GM12878 (cell line): ENCODE measurements at regions not wholly inside any gene's neighbourhood (a gene's known extent, or its start where the extent isn't known, plus 50 kb on each side); places are given as distances from the start of the nearest gene placed in this dataset.

Experiments
- ATAC-seq: fragments of 200-7000 bp; cut with Tn5 transposase; 3 replicates; pipeline ENCODE4 v1.9.1; 2020; ENCODE audit warnings: mild to moderate bottlenecking, moderate library complexity
- BruUV-seq: library from RNA; stranded (reverse); fragments of 400-500 nt; replicated peaks from 2 replicates; lab custom pipeline; 2021; lab: Mats Ljungman, UMichigan
- CTCF ChIA-PET: fragments of 300-600 bp; sonication (Branson Sonifier 250); formaldehyde crosslinking; extraction: SDS; loops from one replicate; lab custom pipeline; 2021; ENCODE audit warnings: inconsistent platforms; lab: Yijun Ruan, JAX
- POLR2A ChIA-PET: fragments of 350-600 bp; formaldehyde crosslinking; extraction: SDS; loops from one replicate; lab custom pipeline; 2021; ENCODE audit warnings: inconsistent platforms; lab: Charles Lee
- RAD21 ChIA-PET: fragments of 300-600 bp; sonication (Branson Sonifier 250); formaldehyde crosslinking; loops from one replicate; lab custom pipeline; 2023; ENCODE audit warnings: antibody characterized with exemption; ENCODE audit not compliant: unreplicated experiment; lab: Charles Lee
- SMC1A ChIA-PET: fragments of 300-600 bp; sonication (Branson Sonifier 250); formaldehyde crosslinking; loops from one replicate; lab custom pipeline; 2023; ENCODE audit not compliant: unreplicated experiment, uncharacterized antibody; lab: Charles Lee
- DNase-seq: peaks from one replicate; pipeline ENCODE4 v3.0.0-alpha.2; 2011; ENCODE audit warnings: low read depth, low spot score
- FAIRE-seq: peaks from 3 replicates; lab custom pipeline; 2011; peaks lifted over from hg19 to GRCh38; lab: Jason Lieb, UNC
- H2AFZ ChIP-seq: 2 replicates; pipeline ENCODE4 v1.6.0; 2011; ENCODE audit warnings: low read depth, low read length, control low read depth; ENCODE audit not compliant: control insufficient read depth
- H3K27ac ChIP-seq: 2 replicates; pipeline ENCODE4 v1.5.1; 2011; ENCODE audit warnings: control low read depth; ENCODE audit not compliant: control insufficient read depth, insufficient read depth
- H3K27me3 ChIP-seq, 2 experiments: replicated peaks in 1 of 2; 2 replicates each; pipeline versions ENCODE4 v1.6.0 to v1.6.1; 2011; ENCODE audit warnings: low read length in 1 of 2; ENCODE audit not compliant: control insufficient read depth in 2 of 2, insufficient read depth in 2 of 2
- H3K36me3 ChIP-seq, 2 experiments: 2 replicates each; pipeline ENCODE4 v1.5.1; 2011; ENCODE audit warnings: low read length in 1 of 2; ENCODE audit not compliant: control insufficient read depth in 2 of 2, insufficient read depth in 2 of 2
- H3K4me1 ChIP-seq: 2 replicates; pipeline ENCODE4 v1.6.1; 2011; ENCODE audit warnings: mild to moderate bottlenecking, low read length, moderate library complexity, mixed read lengths; ENCODE audit not compliant: control insufficient read depth, insufficient read depth
- H3K4me2 ChIP-seq: 2 replicates; pipeline ENCODE4 v1.6.0; 2011; ENCODE audit warnings: control low read depth; ENCODE audit not compliant: control insufficient read depth, insufficient read depth
- H3K4me3 ChIP-seq: fragments of 200-600 bp; sonication (generic); 2 replicates; pipeline ENCODE4 v1.5.1; 2016
- H3K79me2 ChIP-seq: 2 replicates; pipeline ENCODE4 v1.6.0; 2011; ENCODE audit warnings: low read length; ENCODE audit not compliant: control insufficient read depth, insufficient read depth
- H3K9ac ChIP-seq: 2 replicates; pipeline ENCODE4 v1.8.0; 2011; ENCODE audit warnings: low read length, control low read depth, mixed read lengths; ENCODE audit not compliant: control insufficient read depth, insufficient read depth
- H3K9me3 ChIP-seq: replicated peaks from 3 replicates; pipeline ENCODE4 v1.5.1; 2011; ENCODE audit warnings: mild to moderate bottlenecking, low read length; ENCODE audit not compliant: control insufficient read depth, insufficient read depth
- H4K20me1 ChIP-seq: 2 replicates; pipeline ENCODE4 v1.6.0; 2011; ENCODE audit not compliant: control insufficient read depth, insufficient read depth
- ATF7 ChIP-seq: fragments of 450-650 bp; IDR thresholded peaks from 2 replicates; pipeline ENCODE4 v1.6.1; 2016; ENCODE audit warnings: low read depth, mild to moderate bottlenecking
- BHLHE40 ChIP-seq, 2 experiments: fragments of 450-650 bp in 1 of 2; IDR thresholded peaks; 2 replicates each; pipeline ENCODE4 v1.6.1; 2011 to 2017; ENCODE audit warnings: low read depth in 2 of 2, borderline replicate concordance in 1 of 2, improper control_type of control experiment in 1 of 2, low read length in 1 of 2, mild to moderate bottlenecking in 1 of 2
- IKZF2 ChIP-seq, 2 experiments: fragments of 450-650 bp; IDR thresholded peaks; 2 replicates each; pipeline ENCODE4 v1.6.1; 2017; ENCODE audit warnings: mild to moderate bottlenecking in 2 of 2, moderate library complexity in 2 of 2
- LARP7 ChIP-seq: fragments of 450-650 bp; IDR thresholded peaks from 2 replicates; pipeline ENCODE4 v1.6.1; 2017; ENCODE audit warnings: mild to moderate bottlenecking
- NFIC ChIP-seq: IDR thresholded peaks from 2 replicates; pipeline ENCODE4 v1.6.1; 2012; ENCODE audit warnings: low read depth, mild to moderate bottlenecking, inconsistent platforms, low read length, moderate library complexity
- NFXL1 ChIP-seq: fragments of 450-650 bp; IDR thresholded peaks from 2 replicates; pipeline ENCODE4 v1.6.1; 2017; ENCODE audit warnings: antibody characterized with exemption, mild to moderate bottlenecking, borderline replicate concordance
- NFYA ChIP-seq: IDR thresholded peaks from 2 replicates; pipeline ENCODE4 v1.6.1; 2011; ENCODE audit warnings: low read depth, mild to moderate bottlenecking, low read length, improper control_type of control experiment, borderline replicate concordance
- NFYB ChIP-seq: IDR thresholded peaks from 2 replicates; pipeline ENCODE4 v1.6.1; 2011; ENCODE audit warnings: low read depth, mild to moderate bottlenecking, low read length, improper control_type of control experiment, moderate library complexity; ENCODE audit not compliant: insufficient read depth
- POLR2AphosphoS5 ChIP-seq: IDR thresholded peaks from 2 replicates; pipeline ENCODE4 v1.6.1; 2011; ENCODE audit warnings: mild to moderate bottlenecking, low read length, inconsistent platforms
- SMARCA5 ChIP-seq: fragments of 450-650 bp; IDR thresholded peaks from 2 replicates; pipeline ENCODE4 v1.6.1; 2017; ENCODE audit warnings: mild to moderate bottlenecking
- STAT3 ChIP-seq: IDR thresholded peaks from 2 replicates; pipeline ENCODE4 v1.6.1; 2011; ENCODE audit warnings: low read depth, low read length, improper control_type of control experiment
- SUPT20H ChIP-seq: IDR thresholded peaks from 2 replicates; pipeline ENCODE4 v1.6.1; 2011; ENCODE audit warnings: low read depth, mild to moderate bottlenecking, low read length, moderate library complexity, borderline replicate concordance; ENCODE audit not compliant: control insufficient read depth
- TAF1 ChIP-seq: IDR thresholded peaks from 2 replicates; pipeline ENCODE4 v1.6.1; 2011; ENCODE audit warnings: mild to moderate bottlenecking, low read depth, low read length, borderline replicate concordance
- TCF12 ChIP-seq: IDR thresholded peaks from 2 replicates; pipeline ENCODE4 v1.6.1; 2011; ENCODE audit warnings: low read depth, mild to moderate bottlenecking, low read length
- ZNF274 ChIP-seq: IDR thresholded peaks from one replicate; pipeline ENCODE4 v1.8.0; 2011; ENCODE audit not compliant: insufficient read length, insufficient read depth
- ZNF622 ChIP-seq: fragments of 450-650 bp; IDR thresholded peaks from 2 replicates; pipeline ENCODE4 v1.6.1; 2017; ENCODE audit warnings: mild to moderate bottlenecking, inconsistent platforms
- ZSCAN29 ChIP-seq: fragments of 450-650 bp; IDR thresholded peaks from 2 replicates; pipeline ENCODE4 v1.6.1; 2017; ENCODE audit warnings: mild to moderate bottlenecking, moderate library complexity
- WGBS: methylation state at CpG from one replicate; pipeline ENCODE4 v1.1.6; 2016; ENCODE audit warnings: low lambda C conversion rate; ENCODE audit not compliant: insufficient replicate concordance, insufficient coverage; ENCODE audit errors: missing lambda C conversion rate; 5-methylcytosine and 5-hydroxymethylcytosine counted together
- in situ Hi-C: fragments of 300-500 bp; cut with MboI; formaldehyde crosslinking; loops from 9 replicates; pipeline ENCODE4 v1.14.3; 2018; ENCODE audit warnings: mixed read lengths
- intact Hi-C: fragments of 100-400 bp; cut with micrococcal nuclease; formaldehyde crosslinking; loops from one replicate; pipeline ENCODE4 v1.14.2; 2022; ENCODE audit not compliant: unreplicated experiment
- TF ChIP-seq, protein P1 (sequence below), 3 experiments: IDR thresholded peaks in 2 of 3; conservative IDR thresholded peaks in 1 of 3; 2 replicates each; pipeline ENCODE4 v1.5.1; 2011; ENCODE audit warnings: low read depth in 3 of 3, low read length in 3 of 3, mild to moderate bottlenecking in 3 of 3, control low read depth in 2 of 3, moderate library complexity in 2 of 3, inconsistent platforms in 1 of 3, mixed read lengths in 1 of 3; ENCODE audit not compliant: control insufficient read depth in 2 of 3, insufficient read depth in 1 of 3; ENCODE audit errors: extremely low read depth in 1 of 3
- TF ChIP-seq, protein P2 (sequence below): IDR thresholded peaks from 2 replicates; pipeline ENCODE4 v1.6.1; 2012; ENCODE audit warnings: low read depth, low read length, improper control_type of control experiment
- TF ChIP-seq, protein P3 (sequence below): IDR thresholded peaks from 2 replicates; pipeline ENCODE4 v1.6.1; 2012; ENCODE audit warnings: low read depth, low read length, improper control_type of control experiment

DNA sequence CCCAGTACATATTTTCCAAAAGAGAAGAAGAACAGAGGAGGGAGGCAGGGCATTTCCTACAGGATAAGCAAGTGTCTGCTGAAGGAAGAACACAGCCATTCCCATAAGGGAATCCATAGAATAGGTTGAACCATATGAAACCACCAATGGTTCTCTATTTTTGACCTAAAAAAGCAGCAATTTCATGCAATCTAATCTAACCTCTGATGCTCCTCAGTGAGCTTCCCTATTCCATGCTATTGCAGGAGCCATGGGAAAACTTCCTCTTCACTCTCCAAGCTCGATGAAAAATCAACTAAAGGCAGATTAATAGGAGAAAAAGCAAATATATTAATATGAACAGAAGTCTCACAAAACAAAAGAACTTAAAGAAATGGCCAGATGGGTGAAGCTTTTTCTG is 50.5 kb downstream of the SIPA1L2 start (continued):
- no peak for TF ChIP-seq TAF1
- TF ChIP-seq POLR2AphosphoS5 = no peak
- no peak for TF ChIP-seq IKZF2 (IDR thresholded peaks at IDR 0.05)
- TF ChIP-seq, protein P1, sequence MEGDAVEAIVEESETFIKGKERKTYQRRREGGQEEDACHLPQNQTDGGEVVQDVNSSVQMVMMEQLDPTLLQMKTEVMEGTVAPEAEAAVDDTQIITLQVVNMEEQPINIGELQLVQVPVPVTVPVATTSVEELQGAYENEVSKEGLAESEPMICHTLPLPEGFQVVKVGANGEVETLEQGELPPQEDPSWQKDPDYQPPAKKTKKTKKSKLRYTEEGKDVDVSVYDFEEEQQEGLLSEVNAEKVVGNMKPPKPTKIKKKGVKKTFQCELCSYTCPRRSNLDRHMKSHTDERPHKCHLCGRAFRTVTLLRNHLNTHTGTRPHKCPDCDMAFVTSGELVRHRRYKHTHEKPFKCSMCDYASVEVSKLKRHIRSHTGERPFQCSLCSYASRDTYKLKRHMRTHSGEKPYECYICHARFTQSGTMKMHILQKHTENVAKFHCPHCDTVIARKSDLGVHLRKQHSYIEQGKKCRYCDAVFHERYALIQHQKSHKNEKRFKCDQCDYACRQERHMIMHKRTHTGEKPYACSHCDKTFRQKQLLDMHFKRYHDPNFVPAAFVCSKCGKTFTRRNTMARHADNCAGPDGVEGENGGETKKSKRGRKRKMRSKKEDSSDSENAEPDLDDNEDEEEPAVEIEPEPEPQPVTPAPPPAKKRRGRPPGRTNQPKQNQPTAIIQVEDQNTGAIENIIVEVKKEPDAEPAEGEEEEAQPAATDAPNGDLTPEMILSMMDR (IDR thresholded peaks at IDR 0.05 in 2 of 3, conservative IDR thresholded peaks at IDR 0.05 in 1 of 3; ENCODE audit: control insufficient read depth in 2 of 3, extremely low read depth in 1 of 3, insufficient read depth in 1 of 3, low read depth in 3 of 3, low read length in 3 of 3) = no peak
- no peak for TF ChIP-seq ZSCAN29
- no peak for TF ChIP-seq NFIC

DNA sequence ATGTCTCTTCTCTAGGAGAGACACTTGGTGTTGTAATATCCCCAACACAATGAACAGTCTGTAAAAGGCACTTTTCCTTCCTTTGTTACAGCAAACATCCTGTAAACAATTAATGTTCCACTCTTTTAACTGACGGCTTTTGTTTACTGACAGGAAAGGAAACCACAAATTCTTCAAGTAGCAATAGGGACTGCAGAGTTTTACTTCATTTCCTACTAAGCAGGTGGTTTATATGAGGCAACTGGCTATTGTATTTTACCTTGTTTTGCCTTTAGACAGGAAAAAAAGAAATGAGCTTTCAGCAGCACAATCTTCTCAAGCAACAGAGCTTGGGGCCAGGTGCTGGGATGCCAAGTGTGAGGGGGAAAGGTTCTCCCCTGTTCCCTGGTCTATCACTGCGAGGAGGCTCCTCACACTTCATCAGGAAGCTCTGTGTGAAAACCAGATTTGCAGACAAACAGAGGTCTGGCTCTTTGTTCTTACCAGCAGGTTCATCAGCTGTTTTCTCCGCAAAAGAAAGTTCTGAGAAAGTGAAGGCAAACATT is 51.2 kb downstream of the SIPA1L2 start:
- no peak for ATAC-seq
- no peaks in the 10 kb centered on the region for H3K9me3 ChIP-seq
- DNase-seq = no peak
- intact Hi-C loops = no loop called here
- H3K27me3 ChIP-seq = no peaks in the 10 kb centered on the region
- no peak overlapping the region for H3K9ac ChIP-seq
- no TSS peak for BruUV-seq
- no peak overlapping the region for H3K27ac ChIP-seq
- ChIA-PET SMC1A (no interaction called here), RAD21 (no interaction called here), CTCF (no interaction called here), POLR2A (no interaction called here)
- H3K36me3 ChIP-seq = no peaks in the 10 kb centered on the region
- in situ Hi-C loops = no loop called here
- no peaks in the 10 kb centered on the region for H3K79me2 ChIP-seq
- FAIRE-seq = no peak
- 29% methylated on average over 3 of the region's 3 CpGs for WGBS
- no peak for TF ChIP-seq SMARCA5
- TF ChIP-seq, protein P2, sequence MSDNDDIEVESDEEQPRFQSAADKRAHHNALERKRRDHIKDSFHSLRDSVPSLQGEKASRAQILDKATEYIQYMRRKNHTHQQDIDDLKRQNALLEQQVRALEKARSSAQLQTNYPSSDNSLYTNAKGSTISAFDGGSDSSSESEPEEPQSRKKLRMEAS = no peak
- no peak for TF ChIP-seq LARP7
- TF ChIP-seq BHLHE40 (IDR thresholded peaks at IDR 0.05; ENCODE audit: borderline replicate concordance in 1 of 2, low read depth in 2 of 2, low read length in 1 of 2) = no peak
- TF ChIP-seq STAT3 = no peak
- TF ChIP-seq ZNF622 = no peak
- no peak for TF ChIP-seq NFYA
- TF ChIP-seq NFXL1 = no peak
- no peak for TF ChIP-seq SUPT20H
- no peak for TF ChIP-seq ATF7
- TF ChIP-seq, protein P3, sequence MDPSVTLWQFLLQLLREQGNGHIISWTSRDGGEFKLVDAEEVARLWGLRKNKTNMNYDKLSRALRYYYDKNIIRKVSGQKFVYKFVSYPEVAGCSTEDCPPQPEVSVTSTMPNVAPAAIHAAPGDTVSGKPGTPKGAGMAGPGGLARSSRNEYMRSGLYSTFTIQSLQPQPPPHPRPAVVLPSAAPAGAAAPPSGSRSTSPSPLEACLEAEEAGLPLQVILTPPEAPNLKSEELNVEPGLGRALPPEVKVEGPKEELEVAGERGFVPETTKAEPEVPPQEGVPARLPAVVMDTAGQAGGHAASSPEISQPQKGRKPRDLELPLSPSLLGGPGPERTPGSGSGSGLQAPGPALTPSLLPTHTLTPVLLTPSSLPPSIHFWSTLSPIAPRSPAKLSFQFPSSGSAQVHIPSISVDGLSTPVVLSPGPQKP = no peak
- TF ChIP-seq TCF12 = no peak
- TF ChIP-seq NFYB = no peak
- TF ChIP-seq ZNF274 = no peak
- H2AFZ ChIP-seq = no peak overlapping the region; the same call in 1 of the 2 replicates
- no peak overlapping the region for H3K4me3 ChIP-seq
- no peak overlapping the region for H3K4me2 ChIP-seq
- no peaks in the 10 kb centered on the region for H3K4me1 ChIP-seq
- H4K20me1 ChIP-seq = no peaks in the 10 kb centered on the region
